HepG2 (cell line): ENCODE measurements at regions not wholly inside any gene's neighbourhood (a gene's known extent, or its start where the extent isn't known, plus 50 kb on each side); places are given as distances from the start of the nearest gene placed in this dataset.
A peak's percentile ranks its signal among the peaks of the same experiment; 100 is the strongest.

Source experiments
- ATAC-seq: fragments of 200-7000 bp; cut with Tn5 transposase; 3 replicates; pipeline ENCODE4 v1.9.1; 2020; ENCODE audit warnings: mild to moderate bottlenecking, moderate library complexity
- BruUV-seq: library from RNA; stranded (reverse); fragments of 400-500 nt; replicated peaks from 2 replicates; lab custom pipeline; 2021; lab: Mats Ljungman, UMichigan
- CTCF ChIA-PET: fragments of 300-600 bp; formaldehyde crosslinking; extraction: SDS; loops from one replicate; lab custom pipeline; 2021; ENCODE audit warnings: low total read pairs, inconsistent platforms, low intra/inter-chr PET ratio; lab: Yijun Ruan, JAX
- POLR2A ChIA-PET: fragments of 350-600 bp; sonication (Branson Sonifier 250); formaldehyde crosslinking; loops from one replicate; lab custom pipeline; 2020; ENCODE audit warnings: antibody characterized with exemption, inconsistent platforms; lab: Yijun Ruan, JAX
- DNase-seq: peaks from one replicate; pipeline ENCODE4 v3.0.0-alpha.2; 2015; ENCODE audit warnings: low spot score
- FAIRE-seq: peaks from 3 replicates; lab custom pipeline; 2011; peaks lifted over from hg19 to GRCh38; lab: Jason Lieb, UNC
- H2AFZ ChIP-seq: one replicate; pipeline ENCODE4 v1.6.1; 2011; ENCODE audit warnings: low read length, inconsistent platforms
- H3K27ac ChIP-seq: fragments of 300-600 bp; 3 replicates; pipeline ENCODE4 v1.8.0; 2011; ENCODE audit warnings: mixed run types, mild to moderate bottlenecking, mixed read lengths, low read length, inconsistent platforms; ENCODE audit not compliant: insufficient read depth; ENCODE audit errors: extremely low read length
- H3K27me3 ChIP-seq, 2 experiments: fragments of 200-600 bp in 1 of 2; 2 replicates in 1 of 2; 3 replicates in 1 of 2; pipeline versions ENCODE4 v1.6.0 to v1.8.0; 2011; ENCODE audit warnings: low read length in 2 of 2, mild to moderate bottlenecking in 2 of 2, moderate library complexity in 2 of 2, inconsistent platforms in 1 of 2; ENCODE audit not compliant: insufficient read depth in 2 of 2, control insufficient read depth in 1 of 2
- H3K36me3 ChIP-seq, 2 experiments: fragments of 200-600 bp in 1 of 2; replicated peaks in 1 of 2; 2 replicates in 1 of 2; 3 replicates in 1 of 2; pipeline versions ENCODE4 v1.5.1 to v1.8.0; 2011; ENCODE audit warnings: low read length in 2 of 2, inconsistent platforms in 1 of 2; ENCODE audit not compliant: insufficient read depth in 2 of 2, control insufficient read depth in 1 of 2
- H3K4me1 ChIP-seq: 2 replicates; pipeline ENCODE4 v1.5.1; 2012; ENCODE audit warnings: low read length, inconsistent platforms; ENCODE audit not compliant: insufficient read depth
- H3K4me2 ChIP-seq: 2 replicates; pipeline ENCODE4 v1.6.0; 2011; ENCODE audit warnings: low read depth, low read length, inconsistent platforms
- H3K4me3 ChIP-seq, 3 experiments: fragments of 200-600 bp in 1 of 3; sonication (generic), shearing (Covaris generic) in 1 of 3; replicated peaks in 1 of 3; 2 replicates each; pipeline ENCODE4 v1.5.1; 2011 to 2016; ENCODE audit warnings: low read length in 3 of 3, inconsistent platforms in 2 of 3, low read depth in 2 of 3, mild to moderate bottlenecking in 2 of 3, control low read depth in 1 of 3, mixed read lengths in 1 of 3; ENCODE audit not compliant: insufficient read depth in 1 of 3
- H3K79me2 ChIP-seq: one replicate; pipeline ENCODE4 v1.6.1; 2011; ENCODE audit warnings: low read length, inconsistent platforms; ENCODE audit not compliant: insufficient read depth
- H3K9ac ChIP-seq: 2 replicates; pipeline ENCODE4 v1.6.0; 2011; ENCODE audit warnings: mild to moderate bottlenecking, low read depth, low read length, inconsistent platforms; ENCODE audit not compliant: insufficient read depth
- H3K9me3 ChIP-seq: 2 replicates; pipeline ENCODE4 v1.5.1; 2012; ENCODE audit warnings: mild to moderate bottlenecking, low read length
- H4K20me1 ChIP-seq: 2 replicates; pipeline ENCODE4 v1.6.0; 2011; ENCODE audit warnings: inconsistent platforms, mild to moderate bottlenecking, low read length, moderate library complexity; ENCODE audit not compliant: insufficient read depth
- AGO1 ChIP-seq: fragments of 200-400 bp; formaldehyde crosslinking; IDR thresholded peaks from 2 replicates; pipeline ENCODE4 v1.6.1; 2017; ENCODE audit warnings: mild to moderate bottlenecking, low read depth, low read length, moderate library complexity; ENCODE audit not compliant: poor library complexity, severe bottlenecking
- ATF7 ChIP-seq, 2 experiments: fragments of 450-650 bp in 1 of 2; sonication (generic) in 1 of 2; formaldehyde crosslinking in 1 of 2; IDR thresholded peaks; 2 replicates each; pipeline versions ENCODE4 v1.4.0 to v1.6.1; 2016 to 2020; ENCODE audit warnings: antibody characterized with exemption in 1 of 2, mild to moderate bottlenecking in 1 of 2, missing genetic modification reagents in 1 of 2
- RFXANK ChIP-seq: IDR thresholded peaks from 2 replicates; pipeline ENCODE4 v1.6.1; 2016
- SAP130 ChIP-seq: IDR thresholded peaks from 2 replicates; pipeline ENCODE4 v1.6.1; 2016; ENCODE audit warnings: low read depth
- ZFP37 ChIP-seq: sonication (generic); formaldehyde crosslinking; IDR thresholded peaks from 2 replicates; pipeline ENCODE4 v1.4.0; 2020; ENCODE audit warnings: missing genetic modification reagents, borderline replicate concordance
- ZNF333 ChIP-seq: sonication (generic); formaldehyde crosslinking; IDR thresholded peaks from 2 replicates; pipeline ENCODE4 v1.4.0; 2020; ENCODE audit warnings: mild to moderate bottlenecking, missing genetic modification reagents, borderline replicate concordance
- WGBS: methylation state at CpG from one replicate; pipeline ENCODE4 v1.1.6; 2017; ENCODE audit warnings: low lambda C conversion rate; 5-methylcytosine and 5-hydroxymethylcytosine counted together
- in situ Hi-C: cut with HindIII; loops from 2 replicates; pipeline ENCODE4 v1.10.0; 2017; ENCODE audit warnings: low pct_unique_long_range_greater_than_20kb; ENCODE audit not compliant: extremely low pct_ligation_motif_present
- intact Hi-C: fragments of 100-400 bp; cut with micrococcal nuclease; formaldehyde crosslinking; loops from one replicate; pipeline ENCODE4 v1.10.0; 2022; ENCODE audit not compliant: unreplicated experiment
- TF ChIP-seq, protein P1 (sequence below): sonication (generic); formaldehyde crosslinking; IDR thresholded peaks from one replicate; pipeline ENCODE4 v1.5.1; 2020; ENCODE audit warnings: mild to moderate bottlenecking, missing genetic modification reagents; ENCODE audit errors: not compliant biosample characterization
- TF ChIP-seq, protein P2 (sequence below): sonication (generic); formaldehyde crosslinking; IDR thresholded peaks from 2 replicates; pipeline ENCODE4 v1.4.0; 2020; ENCODE audit warnings: mild to moderate bottlenecking, low read depth, missing genetic modification reagents

DNA sequence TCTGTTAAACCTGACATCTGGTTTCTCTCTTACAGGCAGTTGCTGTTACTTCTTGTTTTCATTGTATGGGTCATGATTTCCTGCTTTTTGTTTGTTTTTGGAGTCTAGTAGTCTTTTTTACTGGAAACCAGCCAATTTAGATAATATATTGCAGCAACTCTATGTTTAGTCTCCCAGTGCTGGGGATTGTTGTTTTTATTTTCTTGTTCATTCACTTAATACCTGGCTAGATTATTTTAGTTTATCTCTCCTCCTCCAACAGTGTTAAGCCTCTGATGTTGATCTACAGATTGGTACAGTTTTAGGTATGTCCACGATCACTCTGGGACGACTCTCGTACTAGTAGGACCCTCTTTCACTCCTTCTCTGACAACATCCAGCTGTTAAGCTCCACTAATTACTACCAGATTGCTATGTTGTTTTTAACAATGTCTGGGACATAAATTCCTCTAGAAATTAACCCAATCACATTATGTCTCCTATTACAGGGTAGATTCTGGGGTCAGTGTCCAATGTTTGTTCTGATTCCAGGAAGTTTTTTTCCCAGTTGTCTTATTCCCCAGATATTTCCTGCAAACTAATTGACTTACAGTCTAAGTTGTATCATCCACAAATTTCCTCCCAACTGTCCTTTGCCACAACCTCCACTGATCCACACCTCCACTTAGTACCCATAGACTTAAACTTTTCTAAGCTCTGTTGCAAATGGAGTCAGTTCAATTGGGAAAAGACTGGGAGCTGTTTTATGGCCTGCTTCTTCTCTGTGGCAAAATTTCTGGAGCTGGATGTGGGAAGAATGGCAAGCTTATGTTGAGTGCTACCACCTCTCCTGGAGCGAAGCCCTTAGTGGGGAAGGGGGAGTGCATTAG is 1280.6 kb upstream of the CNTN5 start:
- Histone ChIP-seq H3K9me3 (peaks cover 57% of the 10 kb centered on the region), H3K4me1 (peaks cover 15% of the 10 kb centered on the region; the same call in 1 of the 2 replicates), H3K4me3 (no peak overlapping the region), H3K9ac (no peak overlapping the region), H3K79me2 (no peaks in the 10 kb centered on the region), H3K4me2 (no peak overlapping the region), H3K36me3 (no peaks in the 10 kb centered on the region), H2AFZ (no peak overlapping the region), H3K27me3 (no peaks in the 10 kb centered on the region), H3K27ac (no peak overlapping the region), H4K20me1 (no peaks in the 10 kb centered on the region)
- TF ChIP-seq ZNF333 (CRISPR knock-in tag) (no peak), ATF7 (IDR thresholded peaks at IDR 0.05) (no peak), ATF7 (CRISPR knock-in tag; IDR thresholded peaks at IDR 0.05) (no peak), ZFP37 (CRISPR knock-in tag) (no peak), AGO1 (no peak), SAP130 (no peak), RFXANK (CRISPR knock-in tag) (no peak)
- TF ChIP-seq, protein P1, sequence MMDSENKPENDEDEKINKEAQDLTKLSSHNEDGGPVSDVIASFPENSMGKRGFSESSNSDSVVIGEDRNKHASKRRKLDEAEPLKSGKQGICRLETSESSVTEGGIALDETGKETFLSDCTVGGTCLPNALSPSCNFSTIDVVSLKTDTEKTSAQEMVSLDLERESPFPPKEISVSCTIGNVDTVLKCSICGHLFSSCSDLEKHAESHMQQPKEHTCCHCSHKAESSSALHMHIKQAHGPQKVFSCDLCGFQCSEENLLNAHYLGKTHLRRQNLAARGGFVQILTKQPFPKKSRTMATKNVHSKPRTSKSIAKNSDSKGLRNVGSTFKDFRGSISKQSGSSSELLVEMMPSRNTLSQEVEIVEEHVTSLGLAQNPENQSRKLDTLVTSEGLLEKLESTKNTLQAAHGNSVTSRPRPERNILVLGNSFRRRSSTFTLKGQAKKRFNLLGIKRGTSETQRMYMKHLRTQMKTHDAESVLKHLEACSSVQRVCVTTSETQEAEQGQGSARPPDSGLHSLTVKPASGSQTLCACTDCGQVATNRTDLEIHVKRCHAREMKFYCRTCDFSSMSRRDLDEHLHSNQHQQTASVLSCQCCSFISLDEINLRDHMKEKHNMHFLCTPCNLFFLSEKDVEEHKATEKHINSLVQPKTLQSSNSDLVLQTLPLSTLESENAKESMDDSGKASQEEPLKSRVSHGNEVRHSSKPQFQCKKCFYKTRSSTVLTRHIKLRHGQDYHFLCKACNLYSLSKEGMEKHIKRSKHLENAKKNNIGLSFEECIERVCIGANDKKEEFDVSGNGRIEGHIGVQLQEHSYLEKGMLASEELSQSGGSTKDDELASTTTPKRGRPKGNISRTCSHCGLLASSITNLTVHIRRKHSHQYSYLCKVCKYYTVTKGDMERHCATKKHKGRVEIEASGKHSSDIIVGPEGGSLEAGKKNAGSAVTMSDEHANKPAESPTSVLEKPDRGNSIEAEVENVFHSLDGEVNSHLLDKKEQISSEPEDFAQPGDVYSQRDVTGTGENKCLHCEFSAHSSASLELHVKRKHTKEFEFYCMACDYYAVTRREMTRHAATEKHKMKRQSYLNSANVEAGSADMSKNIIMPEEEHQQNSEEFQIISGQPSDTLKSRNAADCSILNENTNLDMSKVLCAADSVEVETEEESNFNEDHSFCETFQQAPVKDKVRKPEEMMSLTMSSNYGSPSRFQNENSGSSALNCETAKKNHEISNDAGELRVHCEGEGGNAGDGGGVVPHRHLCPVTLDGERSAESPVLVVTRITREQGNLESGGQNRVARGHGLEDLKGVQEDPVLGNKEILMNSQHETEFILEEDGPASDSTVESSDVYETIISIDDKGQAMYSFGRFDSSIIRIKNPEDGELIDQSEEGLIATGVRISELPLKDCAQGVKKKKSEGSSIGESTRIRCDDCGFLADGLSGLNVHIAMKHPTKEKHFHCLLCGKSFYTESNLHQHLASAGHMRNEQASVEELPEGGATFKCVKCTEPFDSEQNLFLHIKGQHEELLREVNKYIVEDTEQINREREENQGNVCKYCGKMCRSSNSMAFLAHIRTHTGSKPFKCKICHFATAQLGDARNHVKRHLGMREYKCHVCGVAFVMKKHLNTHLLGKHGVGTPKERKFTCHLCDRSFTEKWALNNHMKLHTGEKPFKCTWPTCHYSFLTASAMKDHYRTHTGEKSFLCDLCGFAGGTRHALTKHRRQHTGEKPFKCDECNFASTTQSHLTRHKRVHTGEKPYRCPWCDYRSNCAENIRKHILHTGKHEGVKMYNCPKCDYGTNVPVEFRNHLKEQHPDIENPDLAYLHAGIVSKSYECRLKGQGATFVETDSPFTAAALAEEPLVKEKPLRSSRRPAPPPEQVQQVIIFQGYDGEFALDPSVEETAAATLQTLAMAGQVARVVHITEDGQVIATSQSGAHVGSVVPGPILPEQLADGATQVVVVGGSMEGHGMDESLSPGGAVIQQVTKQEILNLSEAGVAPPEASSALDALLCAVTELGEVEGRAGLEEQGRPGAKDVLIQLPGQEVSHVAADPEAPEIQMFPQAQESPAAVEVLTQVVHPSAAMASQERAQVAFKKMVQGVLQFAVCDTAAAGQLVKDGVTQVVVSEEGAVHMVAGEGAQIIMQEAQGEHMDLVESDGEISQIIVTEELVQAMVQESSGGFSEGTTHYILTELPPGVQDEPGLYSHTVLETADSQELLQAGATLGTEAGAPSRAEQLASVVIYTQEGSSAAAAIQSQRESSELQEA (CRISPR knock-in tag) = no peak
- TF ChIP-seq, protein P2, sequence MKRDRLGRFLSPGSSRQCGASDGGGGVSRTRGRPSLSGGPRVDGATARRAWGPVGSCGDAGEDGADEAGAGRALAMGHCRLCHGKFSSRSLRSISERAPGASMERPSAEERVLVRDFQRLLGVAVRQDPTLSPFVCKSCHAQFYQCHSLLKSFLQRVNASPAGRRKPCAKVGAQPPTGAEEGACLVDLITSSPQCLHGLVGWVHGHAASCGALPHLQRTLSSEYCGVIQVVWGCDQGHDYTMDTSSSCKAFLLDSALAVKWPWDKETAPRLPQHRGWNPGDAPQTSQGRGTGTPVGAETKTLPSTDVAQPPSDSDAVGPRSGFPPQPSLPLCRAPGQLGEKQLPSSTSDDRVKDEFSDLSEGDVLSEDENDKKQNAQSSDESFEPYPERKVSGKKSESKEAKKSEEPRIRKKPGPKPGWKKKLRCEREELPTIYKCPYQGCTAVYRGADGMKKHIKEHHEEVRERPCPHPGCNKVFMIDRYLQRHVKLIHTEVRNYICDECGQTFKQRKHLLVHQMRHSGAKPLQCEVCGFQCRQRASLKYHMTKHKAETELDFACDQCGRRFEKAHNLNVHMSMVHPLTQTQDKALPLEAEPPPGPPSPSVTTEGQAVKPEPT (CRISPR knock-in tag) = no peak
- FAIRE-seq = no peak
- WGBS = 68% methylated on average over 3 of the region's 4 CpGs
- no TSS peak for BruUV-seq
- POLR2A ChIA-PET = no interaction called here
- no peak for ATAC-seq
- DNase-seq = peak; percentile 13
- in situ Hi-C loops (no loop called here), intact Hi-C loops (no loop called here)
- CTCF ChIA-PET = no interaction called here
